ENCODE measurements at regions not wholly inside any gene's neighbourhood (a gene's known extent, or its start where the extent isn't known, plus 50 kb on each side); places are given as distances from the start of the nearest gene placed in this dataset.

DNA sequence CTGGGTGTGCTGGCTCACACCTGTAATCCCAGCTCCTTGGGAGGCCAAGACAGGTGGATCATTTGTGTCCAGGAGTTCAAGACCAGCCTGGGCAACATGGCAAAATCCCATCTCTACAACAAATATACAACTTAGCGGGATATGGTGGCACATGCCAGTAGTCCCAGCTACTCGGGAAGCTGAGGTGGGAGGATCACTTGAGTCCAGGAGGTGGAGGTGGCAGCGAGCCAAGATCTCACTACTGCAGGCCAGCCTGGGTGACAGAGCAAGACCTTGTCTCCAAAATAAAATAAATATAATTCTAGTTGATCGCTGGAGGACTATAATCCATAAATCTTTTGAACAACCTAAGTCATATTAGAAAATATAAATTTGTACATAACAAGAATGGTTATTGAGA lies 1061.5 kb upstream of the PCDH9 start:
- no peaks in the 10 kb centered on the region for H3F3A ChIP-seq (ENCODE audit: control insufficient read depth, insufficient read depth)
- H3K36me3 ChIP-seq (ENCODE audit: control insufficient read depth, low read length) = no peaks in the 10 kb centered on the region
- H3K79me2 ChIP-seq (ENCODE audit: control insufficient read depth, low read length) = no peaks in the 10 kb centered on the region
- H3K9me3 ChIP-seq (ENCODE audit: control insufficient read depth, insufficient read depth, low read length) = no peaks in the 10 kb centered on the region
- no peaks in the 10 kb centered on the region for H3K9me2 ChIP-seq (replicated peaks; ENCODE audit: control insufficient read depth, low read length)
- H3K4me1 ChIP-seq (ENCODE audit: control insufficient read depth, low read length) = no peaks in the 10 kb centered on the region
- no peak overlapping the region for H3K27ac ChIP-seq (ENCODE audit: low read depth, low read length)
- H3K4me3 ChIP-seq (ENCODE audit: low read length) = no peak overlapping the region
- no peak overlapping the region for H3K4me2 ChIP-seq (ENCODE audit: low read length)
- no peak for TF ChIP-seq EZH2phosphoT487 (IDR thresholded peaks at IDR 0.05; ENCODE audit: borderline replicate concordance, low read length)
- TF ChIP-seq, protein P1, sequence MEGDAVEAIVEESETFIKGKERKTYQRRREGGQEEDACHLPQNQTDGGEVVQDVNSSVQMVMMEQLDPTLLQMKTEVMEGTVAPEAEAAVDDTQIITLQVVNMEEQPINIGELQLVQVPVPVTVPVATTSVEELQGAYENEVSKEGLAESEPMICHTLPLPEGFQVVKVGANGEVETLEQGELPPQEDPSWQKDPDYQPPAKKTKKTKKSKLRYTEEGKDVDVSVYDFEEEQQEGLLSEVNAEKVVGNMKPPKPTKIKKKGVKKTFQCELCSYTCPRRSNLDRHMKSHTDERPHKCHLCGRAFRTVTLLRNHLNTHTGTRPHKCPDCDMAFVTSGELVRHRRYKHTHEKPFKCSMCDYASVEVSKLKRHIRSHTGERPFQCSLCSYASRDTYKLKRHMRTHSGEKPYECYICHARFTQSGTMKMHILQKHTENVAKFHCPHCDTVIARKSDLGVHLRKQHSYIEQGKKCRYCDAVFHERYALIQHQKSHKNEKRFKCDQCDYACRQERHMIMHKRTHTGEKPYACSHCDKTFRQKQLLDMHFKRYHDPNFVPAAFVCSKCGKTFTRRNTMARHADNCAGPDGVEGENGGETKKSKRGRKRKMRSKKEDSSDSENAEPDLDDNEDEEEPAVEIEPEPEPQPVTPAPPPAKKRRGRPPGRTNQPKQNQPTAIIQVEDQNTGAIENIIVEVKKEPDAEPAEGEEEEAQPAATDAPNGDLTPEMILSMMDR (IDR thresholded peaks at IDR 0.05; ENCODE audit: low read depth, low read length, poor library complexity, severe bottlenecking) = no peak
- H4K20me1 ChIP-seq (ENCODE audit: control insufficient read depth, insufficient read depth, low read depth, low read length) = no peaks in the 10 kb centered on the region
- H3K27me3 ChIP-seq (ENCODE audit: control insufficient read depth, low read length) = no peaks in the 10 kb centered on the region

DNA sequence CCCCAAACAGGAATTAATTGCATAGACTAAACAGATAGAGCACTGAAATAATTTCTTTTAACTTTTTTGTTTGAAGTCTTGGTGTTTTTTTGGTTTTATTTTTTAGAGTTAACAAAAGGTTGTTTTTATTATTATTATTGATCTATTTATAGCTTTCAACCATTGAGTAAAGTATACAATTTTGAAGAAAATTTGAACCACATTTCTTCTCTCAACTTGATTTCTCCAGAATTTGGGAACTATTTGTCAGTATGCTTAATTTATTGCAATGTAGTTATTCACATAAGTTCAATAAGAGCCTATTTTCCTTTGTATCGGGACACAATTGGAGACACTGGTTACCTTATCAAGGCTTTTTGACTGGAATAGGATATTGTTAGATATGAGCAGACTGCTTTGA lies 1045.6 kb upstream of the PCDH9 start:
- TF ChIP-seq EZH2phosphoT487 (IDR thresholded peaks at IDR 0.05; ENCODE audit: borderline replicate concordance, low read length) = no peak
- TF ChIP-seq, protein P1 (IDR thresholded peaks at IDR 0.05; ENCODE audit: low read depth, low read length, poor library complexity, severe bottlenecking) = no peak
- H3K9me3 ChIP-seq (ENCODE audit: control insufficient read depth, insufficient read depth, low read length) = peaks cover 3% of the 10 kb centered on the region; the same call in 1 of the 2 replicates
- H3F3A ChIP-seq (ENCODE audit: control insufficient read depth, insufficient read depth) = no peaks in the 10 kb centered on the region
- H3K27me3 ChIP-seq (ENCODE audit: control insufficient read depth, low read length) = no peaks in the 10 kb centered on the region
- no peak overlapping the region for H3K4me2 ChIP-seq (ENCODE audit: low read length)
- no peaks in the 10 kb centered on the region for H3K9me2 ChIP-seq (replicated peaks; ENCODE audit: control insufficient read depth, low read length)
- no peak overlapping the region for H3K4me3 ChIP-seq (ENCODE audit: low read length)
- H3K4me1 ChIP-seq (ENCODE audit: control insufficient read depth, low read length) = no peaks in the 10 kb centered on the region
- H3K27ac ChIP-seq (ENCODE audit: low read depth, low read length) = no peak overlapping the region
- H3K36me3 ChIP-seq (ENCODE audit: control insufficient read depth, low read length) = no peaks in the 10 kb centered on the region
- H3K79me2 ChIP-seq (ENCODE audit: control insufficient read depth, low read length) = no peaks in the 10 kb centered on the region
- no peaks in the 10 kb centered on the region for H4K20me1 ChIP-seq (ENCODE audit: control insufficient read depth, insufficient read depth, low read depth, low read length)

DNA sequence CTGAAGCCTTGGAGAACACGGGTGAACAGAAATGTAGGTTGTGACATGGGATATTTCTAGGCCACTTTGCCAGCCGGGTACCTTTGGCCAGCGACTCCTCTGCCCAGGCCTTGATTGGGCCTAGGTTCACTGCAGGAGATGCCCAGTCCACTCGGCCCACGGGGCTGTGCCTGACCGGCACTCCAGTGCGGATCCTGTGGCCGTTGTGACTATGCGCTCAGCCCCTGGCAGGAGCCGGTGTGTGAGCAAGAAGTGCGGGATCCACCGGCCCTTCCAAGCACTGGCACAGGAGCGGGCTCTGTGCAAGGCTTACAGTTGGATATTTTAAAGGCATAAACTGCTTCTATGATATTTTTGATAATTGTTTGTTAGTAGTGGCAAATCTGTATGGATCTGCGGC lies 1042.5 kb upstream of the PCDH9 start:
- Histone ChIP-seq H3K9me2 (replicated peaks; ENCODE audit: control insufficient read depth, low read length) (no peaks in the 10 kb centered on the region), H3K36me3 (ENCODE audit: control insufficient read depth, low read length) (no peaks in the 10 kb centered on the region), H3K4me3 (ENCODE audit: low read length) (no peak overlapping the region), H4K20me1 (ENCODE audit: control insufficient read depth, insufficient read depth, low read depth, low read length) (no peaks in the 10 kb centered on the region), H3K27ac (ENCODE audit: low read depth, low read length) (no peak overlapping the region), H3K4me2 (ENCODE audit: low read length) (no peak overlapping the region), H3K79me2 (ENCODE audit: control insufficient read depth, low read length) (no peaks in the 10 kb centered on the region), H3K27me3 (ENCODE audit: control insufficient read depth, low read length) (no peaks in the 10 kb centered on the region), H3K4me1 (ENCODE audit: control insufficient read depth, low read length) (no peaks in the 10 kb centered on the region), H3K9me3 (ENCODE audit: control insufficient read depth, insufficient read depth, low read length) (peaks cover 3% of the 10 kb centered on the region; the same call in 1 of the 2 replicates), H3F3A (ENCODE audit: control insufficient read depth, insufficient read depth) (no peaks in the 10 kb centered on the region)
- TF ChIP-seq EZH2phosphoT487 (IDR thresholded peaks at IDR 0.05; ENCODE audit: borderline replicate concordance, low read length) = no peak
- TF ChIP-seq, protein P1 (IDR thresholded peaks at IDR 0.05; ENCODE audit: low read depth, low read length, poor library complexity, severe bottlenecking) = no peak

DNA sequence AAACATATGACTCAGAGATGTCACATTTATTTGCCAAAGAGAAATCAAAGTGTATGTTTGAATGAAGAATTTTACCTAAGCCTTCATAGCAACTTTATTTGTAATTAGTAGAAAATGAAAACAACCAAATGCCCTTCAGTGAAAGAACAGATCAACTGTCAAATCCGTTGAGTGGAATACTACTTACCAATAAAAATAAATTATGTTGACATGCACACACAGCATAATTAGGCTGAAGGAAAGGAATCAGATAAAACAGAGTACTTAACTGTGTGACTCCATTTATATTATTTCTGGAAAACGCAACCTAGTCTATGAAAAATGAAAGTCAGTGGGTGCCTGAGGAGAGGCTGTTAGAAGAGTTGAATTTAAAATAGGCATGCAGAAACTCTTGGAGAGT lies 1034.6 kb upstream of the PCDH9 start:
- H3K9me3 ChIP-seq (ENCODE audit: control insufficient read depth, insufficient read depth, low read length) = no peaks in the 10 kb centered on the region
- H3K4me3 ChIP-seq (ENCODE audit: low read length) = no peak overlapping the region
- H3F3A ChIP-seq (ENCODE audit: control insufficient read depth, insufficient read depth) = no peaks in the 10 kb centered on the region
- H3K36me3 ChIP-seq (ENCODE audit: control insufficient read depth, low read length) = no peaks in the 10 kb centered on the region
- no peaks in the 10 kb centered on the region for H3K9me2 ChIP-seq (replicated peaks; ENCODE audit: control insufficient read depth, low read length)
- H3K4me2 ChIP-seq (ENCODE audit: low read length) = no peak overlapping the region
- no peaks in the 10 kb centered on the region for H3K27me3 ChIP-seq (ENCODE audit: control insufficient read depth, low read length)
- no peaks in the 10 kb centered on the region for H3K4me1 ChIP-seq (ENCODE audit: control insufficient read depth, low read length)
- H4K20me1 ChIP-seq (ENCODE audit: control insufficient read depth, insufficient read depth, low read depth, low read length) = no peaks in the 10 kb centered on the region
- H3K79me2 ChIP-seq (ENCODE audit: control insufficient read depth, low read length) = no peaks in the 10 kb centered on the region
- TF ChIP-seq, protein P1 (IDR thresholded peaks at IDR 0.05; ENCODE audit: low read depth, low read length, poor library complexity, severe bottlenecking) = no peak
- no peak for TF ChIP-seq EZH2phosphoT487 (IDR thresholded peaks at IDR 0.05; ENCODE audit: borderline replicate concordance, low read length)
- H3K27ac ChIP-seq (ENCODE audit: low read depth, low read length) = no peak overlapping the region

Measured in DOHH2 (cell line).